Neutrophil (primary cell): ENCODE measurements at regions not wholly inside any gene's neighbourhood (a gene's known extent, or its start where the extent isn't known, plus 50 kb on each side); places are given as distances from the start of the nearest gene placed in this dataset.

Experiments
- H3K27ac ChIP-seq: fragments of 200-600 bp; sonication (generic); 2 replicates; pipeline ENCODE4 v1.5.1; 2016; ENCODE audit warnings: mild to moderate bottlenecking, moderate library complexity
- H3K27me3 ChIP-seq: fragments of 200-600 bp; sonication (generic); 2 replicates; pipeline ENCODE4 v1.6.0; 2016; ENCODE audit warnings: mild to moderate bottlenecking
- H3K36me3 ChIP-seq: fragments of 200-600 bp; sonication (generic); 2 replicates; pipeline ENCODE4 v1.5.1; 2017
- H3K4me1 ChIP-seq, 2 experiments: fragments of 200-600 bp in 1 of 2; sonication (generic) in 1 of 2; 1 replicate in 1 of 2; 2 replicates in 1 of 2; pipeline versions ENCODE4 v1.5.1 to v1.6.1; 2013 to 2016; ENCODE audit warnings: low read depth in 1 of 2, low read length in 1 of 2, mild to moderate bottlenecking in 1 of 2, moderate library complexity in 1 of 2; ENCODE audit not compliant: control insufficient read depth in 1 of 2, insufficient read depth in 1 of 2
- H3K4me3 ChIP-seq, 2 experiments: fragments of 200-600 bp in 1 of 2; sonication (generic) in 1 of 2; 1 replicate in 1 of 2; 2 replicates in 1 of 2; pipeline ENCODE4 v1.5.1; 2013 to 2016; ENCODE audit warnings: low read depth in 1 of 2, low read length in 1 of 2, mild to moderate bottlenecking in 1 of 2, moderate library complexity in 1 of 2
- H3K9me3 ChIP-seq: fragments of 200-600 bp; sonication (generic); 2 replicates; pipeline ENCODE4 v1.5.1; 2016
- TF ChIP-seq, protein P1 (sequence below): fragments of 200-600 bp; sonication (generic); IDR thresholded peaks from 2 replicates; pipeline ENCODE4 v1.5.1; 2016; ENCODE audit warnings: antibody characterized with exemption

DNA sequence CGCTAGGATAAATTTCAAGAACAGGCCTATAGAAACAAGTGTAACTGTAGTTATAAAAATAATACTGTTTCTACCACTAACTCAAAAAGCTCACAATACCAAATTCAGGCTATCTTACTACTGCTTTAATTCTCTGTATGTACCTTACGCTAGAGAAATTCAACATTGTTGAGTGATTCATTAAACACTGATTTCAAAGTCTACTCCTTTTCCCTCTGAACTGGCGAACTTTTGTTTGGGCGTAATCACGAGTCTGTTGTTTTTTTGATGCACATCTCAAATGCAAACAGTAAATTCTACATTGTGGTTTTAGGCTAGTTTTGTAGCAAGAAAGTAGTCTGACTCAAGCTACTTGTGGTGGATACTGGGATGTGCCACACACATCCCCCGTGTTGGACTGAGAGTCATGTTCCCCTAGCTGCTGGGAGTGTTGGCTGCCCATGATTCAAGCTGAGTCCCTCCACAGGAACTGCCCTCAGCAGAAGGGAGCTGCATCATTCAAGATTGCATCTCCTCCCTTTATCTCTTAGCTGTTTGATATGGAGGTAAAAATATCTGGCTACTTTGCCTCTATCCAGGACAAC is 406.1 kb downstream of the RAPGEF2 start:
- TF ChIP-seq, protein P1, sequence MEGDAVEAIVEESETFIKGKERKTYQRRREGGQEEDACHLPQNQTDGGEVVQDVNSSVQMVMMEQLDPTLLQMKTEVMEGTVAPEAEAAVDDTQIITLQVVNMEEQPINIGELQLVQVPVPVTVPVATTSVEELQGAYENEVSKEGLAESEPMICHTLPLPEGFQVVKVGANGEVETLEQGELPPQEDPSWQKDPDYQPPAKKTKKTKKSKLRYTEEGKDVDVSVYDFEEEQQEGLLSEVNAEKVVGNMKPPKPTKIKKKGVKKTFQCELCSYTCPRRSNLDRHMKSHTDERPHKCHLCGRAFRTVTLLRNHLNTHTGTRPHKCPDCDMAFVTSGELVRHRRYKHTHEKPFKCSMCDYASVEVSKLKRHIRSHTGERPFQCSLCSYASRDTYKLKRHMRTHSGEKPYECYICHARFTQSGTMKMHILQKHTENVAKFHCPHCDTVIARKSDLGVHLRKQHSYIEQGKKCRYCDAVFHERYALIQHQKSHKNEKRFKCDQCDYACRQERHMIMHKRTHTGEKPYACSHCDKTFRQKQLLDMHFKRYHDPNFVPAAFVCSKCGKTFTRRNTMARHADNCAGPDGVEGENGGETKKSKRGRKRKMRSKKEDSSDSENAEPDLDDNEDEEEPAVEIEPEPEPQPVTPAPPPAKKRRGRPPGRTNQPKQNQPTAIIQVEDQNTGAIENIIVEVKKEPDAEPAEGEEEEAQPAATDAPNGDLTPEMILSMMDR, result no peak
- no peaks in the 10 kb centered on the region for H3K4me1 ChIP-seq
- no peaks in the 10 kb centered on the region for H3K9me3 ChIP-seq

DNA sequence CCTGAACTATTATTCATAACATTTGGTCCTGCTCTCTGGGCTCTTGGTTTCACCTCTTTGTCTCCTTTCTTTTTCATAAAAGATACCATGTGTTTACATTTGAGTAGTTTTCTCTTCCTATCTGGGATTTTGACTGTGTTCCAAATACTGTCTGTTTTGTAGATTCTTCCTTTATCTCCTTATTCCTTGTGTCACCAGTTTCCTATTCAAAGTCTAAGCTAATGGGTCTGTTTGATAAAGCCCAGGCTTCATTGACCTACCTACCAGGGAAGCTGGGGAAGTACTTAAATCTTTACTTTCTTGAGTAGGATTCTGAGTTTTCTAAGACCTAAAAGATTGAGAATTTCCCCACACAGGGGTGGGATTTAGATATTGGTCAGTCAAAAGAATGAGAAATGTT is 409.5 kb downstream of the RAPGEF2 start:
- Histone ChIP-seq H3K27me3 (no peaks in the 10 kb centered on the region), H3K4me1 (no peaks in the 10 kb centered on the region), H3K9me3 (no peaks in the 10 kb centered on the region), H3K27ac (no peak overlapping the region), H3K36me3 (no peaks in the 10 kb centered on the region), H3K4me3 (no peak overlapping the region)
- TF ChIP-seq, protein P1, result no peak

More for the DNA sequence above, 406.1 kb downstream of the RAPGEF2 start:
- H3K36me3 ChIP-seq, result no peaks in the 10 kb centered on the region
- H3K4me3 ChIP-seq, result no peak overlapping the region
- no peak overlapping the region for H3K27ac ChIP-seq
- no peaks in the 10 kb centered on the region for H3K27me3 ChIP-seq

DNA sequence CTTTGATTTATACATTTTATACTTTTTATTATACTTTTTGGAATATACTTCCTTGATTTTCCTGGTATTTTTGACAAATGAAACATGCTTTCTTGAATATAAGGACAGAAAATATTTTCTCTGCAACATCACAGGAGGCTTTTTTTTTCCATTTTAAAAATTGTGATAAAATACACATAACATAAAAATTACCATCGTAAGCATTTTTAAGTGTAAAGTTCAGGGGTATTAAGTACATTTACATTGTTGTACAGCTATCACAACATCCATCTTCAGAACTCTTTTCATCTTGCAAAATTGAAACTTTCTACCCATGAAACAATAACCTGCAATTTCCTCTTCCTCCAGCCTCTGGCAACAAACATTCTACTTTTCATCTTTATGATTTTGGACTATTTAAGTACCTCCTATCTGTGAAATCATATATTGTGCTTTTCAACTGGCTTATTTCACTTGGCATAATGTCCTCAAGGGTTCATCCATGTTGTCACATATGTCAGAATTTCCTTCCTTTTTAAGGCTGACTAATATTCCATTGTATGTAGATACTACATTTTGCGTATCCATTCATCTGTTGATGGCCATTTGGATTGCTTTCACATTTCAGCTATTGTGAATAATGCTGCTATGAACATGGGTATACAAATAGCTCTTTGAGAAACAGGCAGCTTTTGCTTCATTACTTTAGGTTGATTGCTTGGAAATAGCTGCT is 412.6 kb downstream of the RAPGEF2 start:
- Histone ChIP-seq H3K9me3 (no peaks in the 10 kb centered on the region), H3K36me3 (no peaks in the 10 kb centered on the region), H3K4me3 (no peak overlapping the region), H3K4me1 (no peaks in the 10 kb centered on the region), H3K27ac (no peak overlapping the region), H3K27me3 (no peaks in the 10 kb centered on the region)
- TF ChIP-seq, protein P1, result no peak

DNA sequence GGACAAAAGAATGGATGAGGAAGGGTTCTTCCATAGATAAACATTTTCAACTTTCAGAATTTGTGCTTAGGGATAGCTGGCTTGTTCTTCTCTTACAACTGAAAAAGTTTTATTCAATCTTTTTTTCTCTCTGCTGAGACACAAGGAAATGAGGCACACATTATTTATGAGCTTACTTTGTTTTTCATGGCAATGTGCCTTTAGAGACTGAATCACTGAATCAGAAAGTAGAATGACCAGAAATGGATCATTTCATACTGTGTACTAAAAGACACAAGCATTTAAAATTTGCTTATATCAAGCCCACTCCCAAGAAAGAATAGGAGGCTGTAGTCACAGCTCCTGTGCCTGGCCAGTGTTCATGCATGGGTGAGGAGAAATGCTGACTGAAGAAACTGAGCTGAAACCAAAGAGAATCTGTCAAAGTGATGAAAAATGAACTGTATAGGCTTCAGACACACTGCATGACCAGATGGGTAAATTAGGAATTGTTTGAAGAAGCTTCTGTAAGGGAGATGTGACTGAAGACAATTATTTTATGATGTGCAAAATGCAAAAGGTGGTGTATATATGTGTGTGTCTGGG is 413.8 kb downstream of the RAPGEF2 start:
- Histone ChIP-seq H3K4me1 (no peaks in the 10 kb centered on the region), H3K36me3 (no peaks in the 10 kb centered on the region), H3K27me3 (no peaks in the 10 kb centered on the region), H3K27ac (no peak overlapping the region), H3K4me3 (no peak overlapping the region), H3K9me3 (no peaks in the 10 kb centered on the region)
- TF ChIP-seq, protein P1, result no peak

DNA sequence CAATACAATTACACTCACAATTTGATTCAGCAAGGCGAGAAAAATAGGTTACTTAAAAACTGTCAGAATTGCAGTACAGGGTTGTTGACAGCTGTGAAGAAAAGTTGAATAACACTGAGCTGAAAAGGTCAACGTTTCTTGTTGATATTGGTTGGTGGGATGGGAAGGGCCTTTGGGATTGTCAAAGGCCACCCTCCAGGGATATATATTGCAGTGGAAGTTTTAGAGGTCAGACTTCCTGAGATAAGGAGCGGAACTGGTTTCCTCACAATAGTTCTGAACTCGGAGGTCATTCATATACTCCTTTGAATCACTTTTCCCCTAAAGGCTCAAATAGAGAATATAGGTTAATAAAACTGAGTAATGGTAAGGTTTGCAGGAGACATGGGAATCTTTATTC is 417.2 kb downstream of the RAPGEF2 start:
- TF ChIP-seq, protein P1, result no peak
- no peaks in the 10 kb centered on the region for H3K36me3 ChIP-seq
- no peak overlapping the region for H3K27ac ChIP-seq
- no peaks in the 10 kb centered on the region for H3K4me1 ChIP-seq
- no peak overlapping the region for H3K4me3 ChIP-seq
- H3K9me3 ChIP-seq, result no peaks in the 10 kb centered on the region
- H3K27me3 ChIP-seq, result no peaks in the 10 kb centered on the region
